ENCODE measurements at regions not wholly inside any gene's neighbourhood (a gene's known extent, or its start where the extent isn't known, plus 50 kb on each side); places are given as distances from the start of the nearest gene placed in this dataset.
A peak's percentile ranks its signal among the peaks of the same experiment; 100 is the strongest.

DNA sequence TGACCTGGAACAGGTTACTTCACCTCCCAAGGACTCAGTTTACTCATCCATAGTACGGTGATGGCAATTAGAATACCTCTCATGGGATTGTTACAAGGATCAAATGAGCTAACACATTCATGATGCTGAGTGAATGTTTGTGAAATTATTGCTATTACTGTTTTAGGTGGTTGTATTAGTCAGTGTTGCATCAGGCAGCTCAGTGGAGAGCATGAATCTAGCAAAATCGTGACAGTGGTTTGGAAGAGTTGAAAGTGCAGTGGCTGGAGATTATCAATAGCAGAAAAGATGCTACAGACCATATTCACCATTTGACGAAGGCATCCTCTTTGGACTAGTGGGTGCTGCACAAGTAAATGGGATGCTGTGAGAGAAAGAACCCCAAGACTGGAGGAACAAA lies 50.4 kb upstream of the CTNNBL1 start:
- Histone ChIP-seq H3K36me3 (replicated peaks) (no peaks in the 10 kb centered on the region), H3K27me3 (ENCODE audit: low read depth) (peaks cover 50% of the 10 kb centered on the region), H3K9me3 (no peaks in the 10 kb centered on the region), H3K4me1 (peaks cover 1% of the 10 kb centered on the region), H3K4me3 (no peak overlapping the region)
- in situ Hi-C loops (cut with MboI; ENCODE audit: low sequenced_read_pairs), result no loop called here
- DNase-seq (ENCODE audit: low spot score in 2 of 2), result no peak

DNA sequence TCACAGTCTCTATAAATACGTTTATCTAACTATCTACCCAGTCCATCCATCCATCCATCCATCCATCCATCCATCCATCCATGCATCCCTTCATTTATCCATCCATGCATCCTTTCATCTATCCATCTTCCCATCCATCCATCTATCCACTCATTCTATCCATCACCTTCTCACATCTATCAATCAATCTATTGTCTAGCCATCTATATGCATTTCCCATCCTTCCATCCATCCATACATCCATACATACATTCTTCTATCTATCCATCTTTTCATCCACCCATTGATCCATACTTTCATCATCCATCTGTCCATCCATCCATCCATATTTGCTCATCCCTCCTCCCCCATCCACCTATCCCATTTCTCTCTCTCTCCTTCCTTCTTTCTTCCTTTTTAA lies 51.6 kb upstream of the CTNNBL1 start:
- in situ Hi-C loops (cut with MboI; ENCODE audit: low sequenced_read_pairs), result no loop called here
- no peak for DNase-seq (ENCODE audit: low spot score in 2 of 2)
- no peak overlapping the region for H3K4me3 ChIP-seq
- no peaks in the 10 kb centered on the region for H3K4me1 ChIP-seq
- peaks cover 50% of the 10 kb centered on the region for H3K27me3 ChIP-seq (ENCODE audit: low read depth)
- H3K9me3 ChIP-seq, result no peaks in the 10 kb centered on the region
- no peaks in the 10 kb centered on the region for H3K36me3 ChIP-seq (replicated peaks)

DNA sequence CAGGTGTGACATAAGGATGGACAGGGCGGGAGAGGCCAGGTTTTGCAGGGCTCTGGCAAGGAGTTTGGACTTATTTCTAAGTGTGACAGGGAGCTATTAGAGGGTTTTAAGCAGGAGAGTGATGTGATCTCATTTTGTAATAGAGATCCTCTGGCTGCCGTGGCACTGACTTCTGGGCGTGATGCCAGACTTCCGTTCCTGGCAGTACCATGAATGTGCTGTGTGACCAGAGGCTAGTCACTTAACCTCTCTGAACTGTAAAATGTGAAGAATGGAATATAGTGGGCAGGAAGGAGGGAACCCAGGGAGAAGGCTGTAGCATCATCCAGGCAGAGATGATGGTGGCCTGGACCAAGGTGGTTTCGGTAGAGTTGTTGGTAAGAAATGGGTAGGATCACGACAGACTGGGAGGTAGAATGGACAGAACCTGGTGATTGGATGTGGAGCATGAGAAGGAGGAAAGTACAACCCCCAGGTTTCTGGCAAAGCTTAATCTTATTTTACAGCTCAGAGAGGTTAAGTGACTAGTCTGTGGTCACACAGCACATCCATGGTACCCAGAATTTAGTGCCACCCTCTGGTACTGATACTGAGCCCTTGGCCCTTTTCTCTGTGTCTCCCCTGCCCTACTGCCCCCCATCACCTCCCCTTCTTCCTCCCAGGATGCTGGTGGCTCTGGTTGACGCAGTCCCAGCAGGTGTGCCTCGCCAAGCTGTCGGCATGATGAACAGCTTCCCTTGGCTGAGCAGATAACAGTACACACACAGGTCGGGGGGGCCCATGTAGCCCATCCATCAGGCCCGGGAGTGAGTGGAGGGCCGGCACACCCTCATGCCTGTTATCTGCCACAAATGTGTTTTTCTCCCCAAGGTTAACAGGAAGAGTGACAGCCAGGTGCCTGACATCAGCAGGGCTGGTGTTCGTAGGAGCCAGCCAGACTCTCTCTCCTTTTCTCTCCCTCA lies 52.9 kb upstream of the CTNNBL1 start:
- peaks cover 50% of the 10 kb centered on the region for H3K27me3 ChIP-seq (ENCODE audit: low read depth)
- in situ Hi-C loops (cut with MboI; ENCODE audit: low sequenced_read_pairs), result no loop called here
- H3K36me3 ChIP-seq (replicated peaks), result no peaks in the 10 kb centered on the region
- H3K4me3 ChIP-seq, result no peak overlapping the region
- no peaks in the 10 kb centered on the region for H3K4me1 ChIP-seq
- DNase-seq (ENCODE audit: low spot score in 2 of 2), result no peak
- H3K9me3 ChIP-seq, result no peaks in the 10 kb centered on the region

DNA sequence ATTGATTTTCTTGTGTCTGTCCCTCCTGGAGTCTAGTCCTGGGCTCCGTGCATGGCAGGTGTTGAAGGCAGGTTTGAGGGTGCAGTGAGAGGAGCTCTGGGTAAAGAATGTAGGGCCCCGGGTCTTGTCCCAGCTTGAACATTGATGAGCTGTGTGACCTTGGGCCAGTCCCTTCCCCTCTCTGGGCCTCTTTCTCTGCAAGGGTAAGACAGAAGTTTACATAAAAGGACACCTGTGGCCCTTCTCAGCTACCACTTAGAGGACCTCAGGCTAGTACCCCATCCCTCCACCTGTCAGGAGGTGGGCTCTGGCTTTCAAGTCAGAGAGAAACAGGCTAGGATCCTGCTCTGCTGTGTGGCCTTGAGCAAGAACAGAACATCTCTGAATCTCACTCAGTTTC lies 55.3 kb upstream of the CTNNBL1 start:
- no peaks in the 10 kb centered on the region for H3K4me1 ChIP-seq
- no peak overlapping the region for H3K4me3 ChIP-seq
- peaks cover 30% of the 10 kb centered on the region for H3K27me3 ChIP-seq (ENCODE audit: low read depth)
- H3K36me3 ChIP-seq (replicated peaks), result no peaks in the 10 kb centered on the region
- DNase-seq (ENCODE audit: low spot score in 2 of 2), result no peak
- H3K9me3 ChIP-seq, result peaks cover 3% of the 10 kb centered on the region; the same call in 1 of the 2 replicates
- in situ Hi-C loops (cut with MboI; ENCODE audit: low sequenced_read_pairs), result no loop called here

DNA sequence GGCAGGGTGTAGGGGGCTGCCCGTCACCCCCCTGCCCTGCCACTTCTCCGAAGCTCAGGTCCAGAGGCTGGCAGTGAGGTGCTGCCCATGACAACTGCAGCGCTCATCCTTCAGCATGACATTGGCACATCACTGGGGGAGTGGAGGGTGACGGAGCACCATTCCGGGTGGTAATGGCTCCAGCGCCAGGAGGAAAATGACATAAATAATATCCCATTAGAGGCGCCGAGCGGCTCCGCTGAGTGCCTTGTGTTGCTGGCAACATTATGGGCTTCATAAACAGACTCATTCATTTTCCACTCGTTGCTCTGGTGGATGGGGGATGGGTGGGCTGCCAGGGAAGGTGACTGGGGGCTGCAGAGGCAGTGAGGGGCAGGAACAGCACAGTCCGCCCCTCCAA lies 56.9 kb upstream of the CTNNBL1 start:
- Histone ChIP-seq H3K4me1 (no peaks in the 10 kb centered on the region), H3K27me3 (ENCODE audit: low read depth) (peaks cover 22% of the 10 kb centered on the region), H3K4me3 (no peak overlapping the region), H3K9me3 (peaks cover 3% of the 10 kb centered on the region; the same call in 1 of the 2 replicates), H3K36me3 (replicated peaks) (no peaks in the 10 kb centered on the region)
- in situ Hi-C loops (cut with MboI; ENCODE audit: low sequenced_read_pairs), result no loop called here
- DNase-seq (ENCODE audit: low spot score in 2 of 2), result no peak

DNA sequence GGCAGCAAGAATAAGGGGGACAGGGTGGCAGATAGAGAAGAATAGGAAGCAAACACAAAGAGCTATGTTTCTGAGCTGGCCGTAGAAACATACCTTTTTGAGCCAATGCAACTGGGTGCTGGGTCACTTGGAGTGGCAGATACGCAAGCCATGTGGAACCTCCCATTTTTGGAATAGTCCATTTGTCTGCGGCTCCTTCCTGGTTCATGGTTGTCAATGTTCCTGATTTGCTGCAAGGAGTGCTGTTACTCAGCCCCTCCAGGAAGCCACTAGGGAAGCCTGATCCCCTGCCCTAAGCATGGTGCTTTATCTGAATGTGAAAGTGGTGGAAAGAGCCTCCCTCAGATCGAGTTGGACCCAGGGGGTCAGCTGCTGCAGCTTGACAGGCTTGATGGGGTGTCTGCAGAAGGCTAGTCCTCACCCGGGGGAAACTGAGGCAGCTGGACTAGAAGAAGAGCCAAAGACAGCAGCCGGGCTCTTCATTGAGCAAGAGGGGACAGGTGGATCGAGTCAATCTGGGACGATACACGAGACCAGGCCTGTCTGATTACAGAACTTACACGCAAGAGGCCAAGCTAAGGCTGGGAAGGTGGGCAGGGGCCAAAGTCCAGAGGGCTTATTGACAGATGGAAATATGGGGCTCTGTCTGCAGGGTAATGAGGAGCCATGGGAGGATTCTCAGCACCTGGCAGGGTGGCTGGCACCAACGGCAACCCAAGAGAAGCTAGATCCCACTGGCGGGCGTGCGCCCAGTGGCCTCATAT lies 57.4 kb upstream of the CTNNBL1 start:
- Histone ChIP-seq H3K4me3 (no peak overlapping the region), H3K36me3 (replicated peaks) (no peaks in the 10 kb centered on the region), H3K4me1 (no peaks in the 10 kb centered on the region), H3K27me3 (ENCODE audit: low read depth) (peaks cover 22% of the 10 kb centered on the region), H3K9me3 (peaks cover 3% of the 10 kb centered on the region; the same call in 1 of the 2 replicates)
- in situ Hi-C loops (cut with MboI; ENCODE audit: low sequenced_read_pairs), result no loop called here
- no peak for DNase-seq (ENCODE audit: low spot score in 2 of 2)

DNA sequence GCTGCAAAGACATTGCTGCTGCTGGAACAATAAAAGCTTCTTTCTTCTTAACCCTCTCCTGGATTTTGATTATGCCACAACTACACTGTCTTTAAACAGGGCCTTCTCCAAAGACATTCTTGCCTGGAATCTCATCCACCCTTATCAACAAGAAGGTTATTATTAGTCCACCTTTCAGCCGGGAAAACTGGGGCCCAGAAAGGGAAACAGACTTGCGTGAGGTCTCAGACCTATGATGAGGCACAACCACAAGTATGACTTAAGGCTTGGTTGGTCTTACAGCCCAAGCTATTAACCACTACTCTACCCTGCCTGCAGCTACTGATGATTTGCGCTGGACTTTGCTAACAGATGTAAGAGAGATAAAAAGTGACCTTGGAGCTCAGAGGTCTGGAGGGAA lies 62.8 kb upstream of the CTNNBL1 start:
- Histone ChIP-seq H3K27me3 (ENCODE audit: low read depth) (peaks cover 20% of the 10 kb centered on the region), H3K36me3 (replicated peaks) (no peaks in the 10 kb centered on the region), H3K4me3 (no peak overlapping the region), H3K4me1 (no peaks in the 10 kb centered on the region), H3K9me3 (peaks cover 3% of the 10 kb centered on the region; the same call in 1 of the 2 replicates)
- in situ Hi-C loops (cut with MboI; ENCODE audit: low sequenced_read_pairs), result no loop called here
- DNase-seq (ENCODE audit: low spot score in 2 of 2), result no peak

DNA sequence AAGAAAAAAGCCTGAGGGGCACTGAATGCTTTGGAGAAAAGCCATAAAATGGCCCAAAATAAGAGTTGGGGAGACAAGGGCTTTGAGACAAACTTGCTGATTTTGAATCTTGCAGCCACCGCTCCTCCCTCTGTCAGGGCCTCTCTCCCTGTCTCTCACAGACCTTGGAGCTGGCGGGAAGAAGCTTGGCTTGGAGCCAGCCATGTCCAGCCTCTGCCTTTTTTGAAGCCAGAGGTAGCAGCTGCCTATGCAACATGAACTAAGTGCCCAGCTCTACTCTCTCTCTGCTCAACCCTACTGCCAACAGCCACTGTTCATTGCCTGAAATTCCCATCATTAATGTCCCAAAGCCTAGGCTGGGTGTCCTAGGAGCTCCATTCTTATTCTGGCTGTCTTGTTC lies 63.7 kb upstream of the CTNNBL1 start:
- H3K27me3 ChIP-seq (ENCODE audit: low read depth), result peaks cover 20% of the 10 kb centered on the region

DNA sequence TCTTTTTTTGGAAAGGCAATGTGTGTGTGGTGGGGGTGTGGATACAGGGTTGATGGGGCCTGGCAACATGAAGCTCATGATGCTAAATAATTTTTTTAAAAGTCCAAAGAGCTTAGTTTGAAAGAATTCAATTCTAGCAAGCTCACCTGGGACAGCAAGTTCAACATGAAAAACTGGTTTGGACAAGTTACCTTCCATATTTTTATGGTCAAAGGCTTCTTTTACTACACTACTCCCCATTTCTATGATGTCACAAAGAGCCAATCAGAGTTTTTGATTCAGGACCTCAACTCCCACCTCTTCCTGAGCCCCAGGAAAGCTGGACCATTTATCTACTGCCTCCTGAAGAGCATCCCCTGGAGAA lies 66.1 kb upstream of the CTNNBL1 start:
- DNase-seq (ENCODE audit: low spot score in 2 of 2), result no peak
- Histone ChIP-seq H3K4me3 (no peak overlapping the region), H3K9me3 (no peaks in the 10 kb centered on the region), H3K27me3 (ENCODE audit: low read depth) (peaks cover 16% of the 10 kb centered on the region), H3K36me3 (replicated peaks) (no peaks in the 10 kb centered on the region), H3K4me1 (no peaks in the 10 kb centered on the region)
- in situ Hi-C loops (cut with MboI; ENCODE audit: low sequenced_read_pairs), result no loop called here

More for the DNA sequence above, 63.7 kb upstream of the CTNNBL1 start:
- no peaks in the 10 kb centered on the region for H3K36me3 ChIP-seq (replicated peaks)
- no peak overlapping the region for H3K4me3 ChIP-seq
- in situ Hi-C loops (cut with MboI; ENCODE audit: low sequenced_read_pairs), result no loop called here
- H3K9me3 ChIP-seq, result peaks cover 3% of the 10 kb centered on the region; the same call in 1 of the 2 replicates
- no peaks in the 10 kb centered on the region for H3K4me1 ChIP-seq
- no peak for DNase-seq (ENCODE audit: low spot score in 2 of 2)

DNA sequence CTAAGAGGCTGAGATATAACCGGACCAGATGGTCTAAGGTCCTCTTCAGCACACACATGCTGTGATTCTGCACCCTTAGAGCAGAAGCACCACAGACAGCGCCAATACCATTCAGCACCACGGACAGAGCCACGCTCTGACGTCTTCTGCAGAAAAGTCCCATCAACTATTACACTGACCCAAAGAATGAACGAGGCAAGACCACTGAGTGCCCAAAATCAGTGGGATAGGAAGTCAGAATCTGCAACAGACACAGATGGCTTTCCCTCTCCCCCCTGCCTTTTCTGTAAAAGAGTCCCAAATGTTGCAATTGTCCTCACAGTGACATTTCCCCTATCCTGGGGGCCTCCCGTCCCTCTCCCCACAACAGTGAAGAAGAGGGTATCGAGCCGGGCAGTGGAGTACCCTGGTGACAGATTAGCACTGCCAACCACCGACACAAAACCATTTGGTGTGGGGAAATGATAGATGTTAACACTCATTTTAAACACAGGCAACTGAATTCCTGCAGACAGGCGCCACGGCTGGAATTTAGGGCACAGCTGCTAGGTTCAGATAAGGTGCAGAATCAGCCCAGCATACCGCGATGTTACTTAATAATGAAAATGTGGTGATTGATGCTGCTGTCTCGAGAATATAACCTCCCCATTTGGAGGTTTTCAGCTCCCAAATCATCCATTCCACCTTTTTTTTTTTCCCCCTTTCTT lies 66.6 kb upstream of the CTNNBL1 start:
- H3K36me3 ChIP-seq (replicated peaks), result no peaks in the 10 kb centered on the region
- H3K4me3 ChIP-seq, result no peak overlapping the region
- in situ Hi-C loops (cut with MboI; ENCODE audit: low sequenced_read_pairs), result no loop called here
- peaks cover 14% of the 10 kb centered on the region for H3K27me3 ChIP-seq (ENCODE audit: low read depth)
- no peaks in the 10 kb centered on the region for H3K9me3 ChIP-seq
- DNase-seq (ENCODE audit: low spot score in 2 of 2), result peak; percentile 38 to 78
- no peaks in the 10 kb centered on the region for H3K4me1 ChIP-seq

DNA sequence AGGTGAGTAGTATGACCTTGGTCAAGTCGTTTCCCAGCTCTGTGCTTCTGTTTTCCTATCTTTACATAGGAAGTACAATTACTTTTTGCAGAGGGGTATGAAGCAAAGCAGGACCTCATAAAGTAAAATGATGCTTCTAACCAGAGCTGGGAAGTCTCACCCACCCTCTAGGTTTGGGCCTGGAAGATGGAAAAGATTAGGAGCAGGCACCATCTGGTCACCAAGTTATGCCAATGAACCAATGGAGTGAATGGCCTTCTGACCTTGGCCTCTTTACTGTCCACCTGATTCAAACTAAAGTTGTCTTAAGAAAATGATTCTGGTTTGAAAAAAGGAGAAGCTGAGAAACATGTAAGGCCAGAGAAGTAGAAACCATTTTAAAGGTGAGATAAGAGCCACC lies 68.9 kb upstream of the CTNNBL1 start:
- no peak for DNase-seq (ENCODE audit: low spot score in 2 of 2)
- in situ Hi-C loops (cut with MboI; ENCODE audit: low sequenced_read_pairs), result no loop called here
- no peaks in the 10 kb centered on the region for H3K4me1 ChIP-seq
- H3K9me3 ChIP-seq, result no peaks in the 10 kb centered on the region
- no peaks in the 10 kb centered on the region for H3K36me3 ChIP-seq (replicated peaks)
- H3K4me3 ChIP-seq, result no peak overlapping the region
- peaks cover 2% of the 10 kb centered on the region for H3K27me3 ChIP-seq (ENCODE audit: low read depth)

DNA sequence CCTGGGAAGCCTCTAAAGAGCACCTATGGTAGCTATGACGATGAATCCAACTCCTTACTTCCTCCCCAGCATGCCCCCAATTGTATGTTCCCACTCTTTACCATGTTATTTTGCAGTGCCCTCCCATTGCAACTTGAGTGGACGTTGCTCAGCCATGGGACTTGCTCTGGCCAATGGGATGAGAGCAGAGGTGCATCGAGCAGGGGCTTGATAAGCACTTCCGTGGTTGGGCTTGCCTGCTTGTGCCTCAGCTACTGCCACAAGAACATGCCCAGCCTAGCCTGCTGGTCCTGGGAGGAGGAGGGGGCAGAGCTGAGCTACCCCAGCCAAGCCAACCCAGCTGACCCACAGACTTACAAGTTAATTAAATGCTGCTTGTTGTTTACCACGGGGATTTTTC lies 71.1 kb upstream of the CTNNBL1 start:
- in situ Hi-C loops (cut with MboI; ENCODE audit: low sequenced_read_pairs), result no loop called here
- DNase-seq (ENCODE audit: low spot score in 2 of 2), result no peak
- no peaks in the 10 kb centered on the region for H3K9me3 ChIP-seq
- no peaks in the 10 kb centered on the region for H3K36me3 ChIP-seq (replicated peaks)
- no peak overlapping the region for H3K4me3 ChIP-seq
- no peaks in the 10 kb centered on the region for H3K4me1 ChIP-seq
- peaks cover 2% of the 10 kb centered on the region for H3K27me3 ChIP-seq (ENCODE audit: low read depth)

DNA sequence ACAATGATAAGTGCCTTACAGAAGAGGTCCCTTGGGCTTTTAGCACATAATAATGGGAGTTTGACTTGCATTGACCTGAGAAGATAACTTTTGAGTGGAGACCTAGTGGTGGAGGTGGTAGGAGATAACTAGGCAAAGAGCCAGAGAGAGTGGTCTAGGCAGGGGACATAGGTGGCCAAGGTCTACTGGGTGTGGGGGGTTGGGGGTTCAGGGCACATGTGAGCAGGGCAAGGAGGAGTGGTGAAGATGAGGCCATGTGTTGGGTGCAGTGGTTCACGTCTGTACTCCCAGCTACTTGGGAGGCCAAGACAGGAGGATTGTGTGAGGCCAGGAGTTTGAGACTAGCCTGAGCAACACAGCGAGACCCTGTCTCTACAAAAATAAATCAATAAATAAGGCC lies 74.3 kb upstream of the CTNNBL1 start:
- DNase-seq (ENCODE audit: low spot score in 2 of 2), result no peak
- Histone ChIP-seq H3K9me3 (no peaks in the 10 kb centered on the region; the same call in 1 of the 2 replicates), H3K4me1 (no peaks in the 10 kb centered on the region), H3K4me3 (no peak overlapping the region), H3K36me3 (replicated peaks) (no peaks in the 10 kb centered on the region), H3K27me3 (ENCODE audit: low read depth) (no peaks in the 10 kb centered on the region)
- in situ Hi-C loops (cut with MboI; ENCODE audit: low sequenced_read_pairs), result no loop called here

DNA sequence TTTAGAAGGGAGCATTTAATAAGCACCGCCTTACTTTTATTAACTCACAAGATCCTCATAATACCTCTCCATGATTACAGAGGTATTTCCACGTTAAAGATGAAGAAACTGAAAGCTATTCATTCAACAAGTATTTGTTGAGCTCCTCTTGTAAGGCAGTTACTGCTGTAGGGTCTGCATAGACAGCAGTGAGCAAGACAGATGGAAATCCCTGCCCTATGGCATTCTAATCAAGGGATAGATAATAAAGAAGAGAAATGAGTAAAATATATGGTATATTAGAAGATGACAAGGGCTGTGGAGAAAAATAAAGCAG lies 77.8 kb upstream of the CTNNBL1 start:
- Histone ChIP-seq H3K4me3 (no peak overlapping the region), H3K4me1 (no peaks in the 10 kb centered on the region), H3K36me3 (replicated peaks) (no peaks in the 10 kb centered on the region), H3K9me3 (no peaks in the 10 kb centered on the region; the same call in 1 of the 2 replicates), H3K27me3 (ENCODE audit: low read depth) (no peaks in the 10 kb centered on the region)
- no peak for DNase-seq (ENCODE audit: low spot score in 2 of 2)
- in situ Hi-C loops (cut with MboI; ENCODE audit: low sequenced_read_pairs), result no loop called here
